GM12873 (cell line): ENCODE measurements at regions not wholly inside any gene's neighbourhood (a gene's known extent, or its start where the extent isn't known, plus 50 kb on each side); places are given as distances from the start of the nearest gene placed in this dataset.

ENCODE experiments used
- TF ChIP-seq, protein P1 (sequence below): IDR thresholded peaks from 2 replicates; pipeline ENCODE4 v1.5.1; 2012; ENCODE audit warnings: low read depth, mild to moderate bottlenecking, moderate library complexity, low read length, control low read depth; ENCODE audit not compliant: insufficient read depth; ENCODE audit errors: missing control alignments

DNA sequence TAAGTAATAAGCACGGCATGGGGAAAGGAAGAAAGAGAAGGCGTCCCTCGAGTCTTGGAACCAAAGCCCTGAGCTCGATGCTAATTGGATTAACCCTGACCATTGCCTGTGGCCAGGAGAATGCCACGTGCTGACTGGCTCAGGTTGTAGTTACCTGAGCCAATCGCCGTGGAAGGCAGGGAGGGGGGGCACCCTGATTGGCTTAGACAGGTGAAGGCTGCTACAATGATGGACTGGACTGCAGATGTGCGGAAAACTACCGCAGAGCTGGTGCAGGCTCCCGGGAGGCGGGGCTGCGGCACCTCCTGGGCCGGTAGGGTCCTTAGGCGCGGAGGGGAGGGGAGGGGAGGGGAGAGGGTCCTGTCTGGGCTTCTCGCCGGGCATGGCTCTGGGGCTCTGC lies 121.3 kb downstream of the TFAP2C start:
- TF ChIP-seq, protein P1, sequence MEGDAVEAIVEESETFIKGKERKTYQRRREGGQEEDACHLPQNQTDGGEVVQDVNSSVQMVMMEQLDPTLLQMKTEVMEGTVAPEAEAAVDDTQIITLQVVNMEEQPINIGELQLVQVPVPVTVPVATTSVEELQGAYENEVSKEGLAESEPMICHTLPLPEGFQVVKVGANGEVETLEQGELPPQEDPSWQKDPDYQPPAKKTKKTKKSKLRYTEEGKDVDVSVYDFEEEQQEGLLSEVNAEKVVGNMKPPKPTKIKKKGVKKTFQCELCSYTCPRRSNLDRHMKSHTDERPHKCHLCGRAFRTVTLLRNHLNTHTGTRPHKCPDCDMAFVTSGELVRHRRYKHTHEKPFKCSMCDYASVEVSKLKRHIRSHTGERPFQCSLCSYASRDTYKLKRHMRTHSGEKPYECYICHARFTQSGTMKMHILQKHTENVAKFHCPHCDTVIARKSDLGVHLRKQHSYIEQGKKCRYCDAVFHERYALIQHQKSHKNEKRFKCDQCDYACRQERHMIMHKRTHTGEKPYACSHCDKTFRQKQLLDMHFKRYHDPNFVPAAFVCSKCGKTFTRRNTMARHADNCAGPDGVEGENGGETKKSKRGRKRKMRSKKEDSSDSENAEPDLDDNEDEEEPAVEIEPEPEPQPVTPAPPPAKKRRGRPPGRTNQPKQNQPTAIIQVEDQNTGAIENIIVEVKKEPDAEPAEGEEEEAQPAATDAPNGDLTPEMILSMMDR: no peak

DNA sequence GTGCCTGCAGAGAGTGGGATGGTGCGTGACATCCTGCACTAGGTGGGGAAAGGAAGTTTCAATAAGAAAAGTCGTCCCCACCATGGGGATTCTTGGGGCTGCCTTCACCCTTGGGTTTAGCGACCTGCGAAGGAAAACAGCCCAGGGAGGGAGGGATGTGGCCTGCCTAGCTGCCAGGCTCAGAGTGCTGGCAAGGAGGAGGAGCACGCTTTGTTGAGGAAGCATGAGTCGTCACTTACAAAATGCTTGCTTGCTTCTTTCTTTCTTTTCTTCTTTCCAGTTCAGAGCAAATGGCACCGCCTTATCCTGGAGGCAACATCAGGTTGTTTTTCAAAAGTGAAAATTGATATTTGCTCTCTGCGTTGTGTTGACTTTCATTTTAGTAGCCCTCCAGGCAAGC lies 123.2 kb downstream of the TFAP2C start:
- TF ChIP-seq, protein P1: no peak

DNA sequence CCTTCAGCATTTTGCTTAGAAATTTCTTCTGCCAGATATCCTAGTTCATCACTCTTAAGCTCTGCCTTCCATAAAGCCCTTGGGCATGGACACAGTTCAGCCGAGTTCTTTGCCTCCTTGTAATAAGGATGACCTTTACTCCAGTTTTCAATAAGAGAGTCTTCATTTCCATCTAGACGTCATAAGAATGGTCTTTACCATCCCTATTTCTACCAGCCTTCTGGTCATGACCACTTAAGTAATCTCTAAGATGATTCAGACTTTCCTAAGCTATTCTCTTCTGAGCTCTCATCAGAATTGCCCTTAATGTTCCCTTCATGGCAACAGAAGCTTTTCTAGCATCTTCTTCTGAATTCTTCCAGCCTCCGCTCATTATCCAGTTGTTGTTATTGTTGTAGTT lies 126.1 kb downstream of the TFAP2C start:
- TF ChIP-seq, protein P1: no peak

DNA sequence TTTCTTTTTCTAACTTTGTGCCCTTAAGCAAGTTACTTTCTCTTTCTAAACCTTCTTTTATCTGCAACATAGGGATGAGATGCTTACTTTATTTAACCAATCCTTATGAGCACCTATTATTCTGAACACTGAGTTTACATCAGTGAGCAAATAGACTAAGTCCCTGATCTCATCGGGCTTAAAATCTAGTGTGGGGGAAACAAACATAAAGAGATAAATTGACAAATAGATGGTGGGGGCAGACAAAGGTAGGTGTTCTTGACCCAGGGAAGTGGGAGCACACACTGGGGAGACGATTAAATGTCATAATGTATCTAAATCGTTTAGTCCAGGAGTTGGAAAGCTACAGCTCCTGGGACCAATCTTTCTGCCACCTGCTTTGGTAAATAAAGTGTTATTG lies 129.6 kb downstream of the TFAP2C start:
- TF ChIP-seq, protein P1: no peak

DNA sequence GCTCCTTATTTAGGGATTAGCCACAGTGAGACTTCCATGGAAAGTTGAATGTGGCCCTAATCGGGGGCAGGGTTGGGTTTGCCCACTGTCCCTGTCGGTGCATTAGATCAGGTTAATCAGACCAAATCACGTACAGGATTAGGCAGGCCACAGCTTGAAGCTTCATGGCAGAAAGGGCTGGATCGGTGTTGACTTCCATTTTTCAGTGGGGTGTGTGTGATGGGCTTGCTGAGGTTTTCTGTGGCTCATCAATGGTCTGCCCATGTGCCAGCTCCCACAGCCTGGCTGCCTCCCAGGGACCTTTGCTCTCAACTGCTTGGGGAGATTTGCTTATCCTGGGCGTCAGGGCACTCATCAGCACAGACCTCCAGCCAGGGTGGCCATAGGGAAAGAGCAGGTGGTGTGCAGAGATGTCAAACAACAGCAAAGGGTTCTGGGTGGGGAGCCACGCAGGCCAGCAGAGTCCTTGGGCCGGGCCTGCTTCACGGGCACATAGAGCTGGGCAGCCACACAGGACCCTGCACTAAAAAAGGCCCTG lies 130.7 kb downstream of the TFAP2C start:
- TF ChIP-seq, protein P1: no peak

DNA sequence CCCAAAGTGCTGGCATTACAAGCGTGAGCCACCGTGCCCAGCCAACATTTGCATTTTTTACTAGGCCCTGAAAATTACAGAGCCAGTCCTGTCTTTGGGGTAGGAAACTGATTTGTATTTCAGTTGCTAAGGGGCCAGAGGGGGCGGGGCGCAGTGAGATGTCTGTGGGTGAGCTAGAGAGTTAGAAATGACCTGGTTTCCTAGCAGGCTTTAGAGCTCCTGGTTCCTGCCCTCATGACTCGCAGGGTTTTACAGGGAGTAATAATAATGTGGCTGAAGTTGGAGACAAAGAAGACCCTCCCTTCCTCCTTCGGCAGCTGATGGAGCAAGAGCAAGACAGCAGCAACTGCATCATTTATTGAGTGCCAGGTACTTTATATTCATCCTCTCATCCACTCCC lies 131.5 kb downstream of the TFAP2C start:
- TF ChIP-seq, protein P1: no peak

DNA sequence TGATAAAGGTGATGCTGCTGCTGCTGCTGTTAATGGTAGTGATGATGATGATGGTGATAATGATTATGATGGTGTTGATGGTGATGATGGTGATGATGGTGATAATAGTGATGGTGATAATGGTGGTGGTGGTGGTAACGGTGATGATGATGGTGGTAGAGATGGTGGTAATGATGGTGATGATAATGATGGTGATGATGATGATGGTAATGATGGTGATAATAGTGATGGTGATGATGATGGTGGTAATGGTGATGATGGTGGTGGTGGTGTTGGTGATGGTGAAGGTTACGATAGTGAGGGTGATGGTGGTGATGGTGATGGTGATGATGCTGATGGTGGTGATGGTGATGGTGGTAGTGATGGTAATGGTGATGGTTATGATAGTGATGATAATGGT lies 132.3 kb downstream of the TFAP2C start:
- TF ChIP-seq, protein P1: no peak
